Glutamatergic neuron (in vitro differentiated cells): ENCODE measurements at regions not wholly inside any gene's neighbourhood (a gene's known extent, or its start where the extent isn't known, plus 50 kb on each side); places are given as distances from the start of the nearest gene placed in this dataset.
"Not testable (repeated sequence)": the region's sequence is repeated elsewhere in the genome, so short reads cannot be mapped to it uniquely, and the experiment has no call there.

Source experiments
- DNase-seq: peaks from one replicate; pipeline ENCODE4 v3.0.0; 2022
- H3K27ac Mint-ChIP-seq: one replicate; pipeline ENCODE4 v1.8.0; 2020; ENCODE audit warnings: mild to moderate bottlenecking, mixed read lengths, inconsistent platforms; ENCODE audit not compliant: unreplicated experiment
- H3K27me3 Mint-ChIP-seq: one replicate; pipeline ENCODE4 v1.8.0; 2020; ENCODE audit warnings: mild to moderate bottlenecking, moderate library complexity, mixed read lengths, inconsistent platforms; ENCODE audit not compliant: unreplicated experiment
- H3K36me3 Mint-ChIP-seq: one replicate; pipeline ENCODE4 v1.8.0; 2020; ENCODE audit warnings: mild to moderate bottlenecking, mixed read lengths, inconsistent platforms; ENCODE audit not compliant: unreplicated experiment
- H3K4me1 Mint-ChIP-seq: one replicate; pipeline ENCODE4 v1.8.0; 2020; ENCODE audit warnings: mild to moderate bottlenecking, low read depth, mixed read lengths, inconsistent platforms; ENCODE audit not compliant: unreplicated experiment
- H3K4me3 Mint-ChIP-seq: one replicate; pipeline ENCODE4 v1.8.0; 2020; ENCODE audit warnings: mild to moderate bottlenecking, mixed read lengths, inconsistent platforms; ENCODE audit not compliant: unreplicated experiment
- H3K9me3 Mint-ChIP-seq: one replicate; pipeline ENCODE4 v1.8.0; 2020; ENCODE audit warnings: mild to moderate bottlenecking, moderate library complexity, mixed read lengths, inconsistent platforms; ENCODE audit not compliant: unreplicated experiment
- CTCF ChIP-seq: fragments of 200-600 bp; sonication (generic); IDR thresholded peaks from one replicate; pipeline ENCODE4 v1.5.0; 2021; ENCODE audit not compliant: partially characterized antibody, unreplicated experiment

DNA sequence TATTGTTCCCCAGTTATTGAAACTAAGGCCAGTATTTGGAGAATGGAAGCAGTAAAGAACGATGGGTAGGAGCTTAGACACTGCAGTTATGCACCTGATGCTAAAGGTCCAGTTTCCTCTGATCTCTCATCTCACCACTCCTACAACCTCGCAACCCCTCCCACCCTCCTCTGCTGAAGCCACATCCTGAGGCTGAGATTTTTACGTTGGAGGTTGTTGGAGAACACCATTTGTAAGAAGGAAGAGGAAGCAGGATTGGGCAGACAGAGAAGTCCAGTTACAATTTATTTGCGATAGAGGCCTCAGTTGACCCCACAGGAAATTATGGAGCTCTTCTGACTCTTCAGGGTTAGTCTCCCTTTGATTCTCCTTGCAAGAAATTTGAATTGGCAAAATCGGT lies 54.3 kb upstream of the NDUFV2 start:
- no peak for TF ChIP-seq CTCF
- H3K4me1 Mint-ChIP-seq, result no peaks in the 10 kb centered on the region
- no peak overlapping the region for H3K4me3 Mint-ChIP-seq
- DNase-seq, result no peak
- peaks cover 4% of the 10 kb centered on the region for H3K9me3 Mint-ChIP-seq
- peaks cover 5% of the 10 kb centered on the region for H3K27me3 Mint-ChIP-seq
- H3K36me3 Mint-ChIP-seq, result peaks cover 14% of the 10 kb centered on the region
- no peak overlapping the region for H3K27ac Mint-ChIP-seq

GRCh38 chr18:9048808-9049494 lies 53.5 kb upstream of the NDUFV2 start:
- Mint-ChIP-seq H3K9me3 (peaks cover 4% of the 10 kb centered on the region), H3K27ac (no peak overlapping the region), H3K4me1 (no peaks in the 10 kb centered on the region), H3K4me3 (no peak overlapping the region), H3K27me3 (peaks cover 5% of the 10 kb centered on the region), H3K36me3 (peaks cover 14% of the 10 kb centered on the region)
- no peak for DNase-seq
- TF ChIP-seq CTCF, result no peak

GRCh38 chr18:9049495-9049809 lies 53.0 kb upstream of the NDUFV2 start:
- Mint-ChIP-seq H3K4me3 (no peak overlapping the region), H3K27ac (no peak overlapping the region), H3K9me3 (peaks cover 4% of the 10 kb centered on the region), H3K36me3 (peaks cover 14% of the 10 kb centered on the region), H3K4me1 (no peaks in the 10 kb centered on the region), H3K27me3 (peaks cover 5% of the 10 kb centered on the region)
- DNase-seq, result no peak
- TF ChIP-seq CTCF, result no peak

- H3K9me3 Mint-ChIP-seq, H3K4me1 Mint-ChIP-seq: not testable (repeated sequence)
- peaks cover 14% of the 10 kb centered on the region for H3K36me3 Mint-ChIP-seq
Observed at GRCh38 chr18:9050628-9051284, 51.7 kb upstream of the NDUFV2 start.

More at GRCh38 chr18:9050628-9051284, 51.7 kb upstream of the NDUFV2 start:
- DNase-seq, H3K27me3 Mint-ChIP-seq, H3K27ac Mint-ChIP-seq, H3K4me3 Mint-ChIP-seq: not testable (repeated sequence)
